Hepatocyte (in vitro differentiated cells): ENCODE measurements at regions not wholly inside any gene's neighbourhood (a gene's known extent, or its start where the extent isn't known, plus 50 kb on each side); places are given as distances from the start of the nearest gene placed in this dataset.

Experiments
- CTCF ChIP-seq: fragments of 200-600 bp; sonication (generic); IDR thresholded peaks from 2 replicates; pipeline ENCODE4 v1.5.1; 2016; ENCODE audit warnings: antibody characterized with exemption, mild to moderate bottlenecking; ENCODE audit not compliant: poor library complexity
- EZH2 ChIP-seq: fragments of 200-600 bp; sonication (generic); IDR thresholded peaks from 2 replicates; pipeline ENCODE4 v1.6.1; 2016; ENCODE audit warnings: antibody characterized with exemption, mild to moderate bottlenecking, borderline replicate concordance

- TF ChIP-seq CTCF = no peak
- no peak for TF ChIP-seq EZH2
Observed at GRCh38 chr1:95974586-95974985, 740.6 kb downstream of the RWDD3 start.
